Transverse colon (tissue), 4 donors: ENCODE measurements at regions not wholly inside any gene's neighbourhood (a gene's known extent, or its start where the extent isn't known, plus 50 kb on each side); places are given as distances from the start of the nearest gene placed in this dataset.

ENCODE experiments used
- DNase-seq: peaks from one replicate; pipeline ENCODE4 v3.0.0-alpha.2; 2019
- H3K27ac ChIP-seq, 4 donors: fragments of 200-600 bp; sonication (generic); 2 replicates each; pipeline ENCODE4 v1.5.1; 2016 to 2018; ENCODE audit warnings: inconsistent platforms in 4 of 4
- H3K27me3 ChIP-seq: fragments of 200-600 bp; sonication (generic); 2 replicates; pipeline ENCODE4 v1.5.1; 2017; ENCODE audit warnings: inconsistent platforms
- H3K36me3 ChIP-seq, 4 donors: fragments of 200-600 bp; sonication (generic); 2 replicates each; pipeline ENCODE4 v1.5.1; 2017 to 2019; ENCODE audit warnings: inconsistent platforms in 4 of 4
- H3K4me1 ChIP-seq, 4 donors: fragments of 200-600 bp; sonication (generic); 2 replicates each; pipeline ENCODE4 v1.5.1; 2017 to 2020; ENCODE audit warnings: inconsistent platforms in 4 of 4
- H3K4me3 ChIP-seq, 4 donors: fragments of 200-600 bp; sonication (generic); 1 replicate in 1 of 4; 2 replicates in 3 of 4; pipeline versions ENCODE4 v1.5.1 to v1.6.1; 2017 to 2019; ENCODE audit warnings: inconsistent platforms in 4 of 4
- H3K9me3 ChIP-seq, 2 donors: fragments of 200-600 bp; sonication (generic); 2 replicates each; pipeline ENCODE4 v1.5.1; 2017 to 2019; ENCODE audit warnings: inconsistent platforms in 2 of 2
- CTCF ChIP-seq, 5 experiments: fragments of 200-600 bp in 3 of 5; fragments of 450-650 bp in 2 of 5; sonication (generic) in 3 of 5; IDR thresholded peaks; 1 replicate in 2 of 5; 2 replicates in 3 of 5; pipeline ENCODE4 v1.5.1; 2016 to 2017; ENCODE audit warnings: antibody characterized with exemption in 5 of 5, inconsistent platforms in 3 of 5, mild to moderate bottlenecking in 2 of 5, moderate library complexity in 1 of 5
- EP300 ChIP-seq: sonication (generic); formaldehyde crosslinking; IDR thresholded peaks from one replicate; pipeline ENCODE4 v1.6.1; 2017; ENCODE audit warnings: antibody characterized with exemption, low read depth
- POLR2A ChIP-seq: fragments of 450-650 bp; IDR thresholded peaks from one replicate; pipeline ENCODE4 v1.6.1; 2016; ENCODE audit warnings: antibody characterized with exemption, mild to moderate bottlenecking, moderate library complexity
- POLR2AphosphoS5 ChIP-seq, 3 donors: sonication (generic); formaldehyde crosslinking; IDR thresholded peaks; one replicate each; pipeline ENCODE4 v1.6.1; 2016; ENCODE audit warnings: antibody characterized with exemption in 3 of 3
- WGBS, 2 donors: methylation state at CpG; one replicate each; pipeline ENCODE4 v1.1.5; 2018; ENCODE audit warnings: low coverage in 1 of 2; 5-methylcytosine and 5-hydroxymethylcytosine counted together
- in situ Hi-C, 4 donors: fragments of 200-750 bp; cut with MboI; loops; one replicate each; pipeline versions ENCODE4 v1.15.0 to v1.15.1; 2017; ENCODE audit warnings: low sequenced_read_pairs in 3 of 4, low pct_ligation_motif_present in 1 of 4, low pct_unique_long_range_greater_than_20kb in 1 of 4
- intact Hi-C: fragments of 100-400 bp; cut with DNase I; formaldehyde crosslinking; loops from one replicate; pipeline ENCODE4 v1.15.1; 2023; ENCODE audit warnings: low total_unique reads

DNA sequence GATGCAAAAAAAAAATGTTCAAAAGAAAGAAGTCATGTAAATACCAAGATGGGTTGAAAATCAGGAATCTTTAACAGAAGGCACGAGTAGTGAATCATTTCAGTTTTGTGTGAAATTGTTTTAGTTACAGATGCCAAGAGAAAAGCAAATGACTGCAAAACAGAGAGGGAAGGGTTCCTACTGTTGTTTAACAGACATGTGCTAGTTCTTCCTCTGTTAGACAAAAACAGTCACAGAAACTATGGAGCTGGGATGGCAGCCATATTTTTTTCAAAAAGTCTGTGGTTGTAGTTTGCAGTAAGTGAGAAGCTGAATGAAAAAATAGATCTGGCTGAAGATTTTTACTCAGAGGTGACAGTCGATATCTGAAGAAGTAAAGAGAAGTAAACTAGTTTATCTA is 511.9 kb downstream of the ZIC1 start:
- H3K27ac ChIP-seq = no peak overlapping the region
- TF ChIP-seq POLR2AphosphoS5 (IDR thresholded peaks at IDR 0.05) (no peak), EP300 (no peak), POLR2A (no peak), CTCF (IDR thresholded peaks at IDR 0.05) (no peak)
- DNase-seq = no peak
- peaks cover 0 to 3% (median 0%) of the 10 kb centered on the region in 4 donors for H3K4me1 ChIP-seq
- no peaks in the 10 kb centered on the region for H3K27me3 ChIP-seq
- H3K9me3 ChIP-seq = no peaks in the 10 kb centered on the region
- H3K36me3 ChIP-seq = no peaks in the 10 kb centered on the region
- intact Hi-C loops (no loop called here), in situ Hi-C loops (no loop called here)
- no peak overlapping the region for H3K4me3 ChIP-seq
- WGBS, 2 donors = 45 to 58% methylated on average over 2 of the region's 2 CpGs

DNA sequence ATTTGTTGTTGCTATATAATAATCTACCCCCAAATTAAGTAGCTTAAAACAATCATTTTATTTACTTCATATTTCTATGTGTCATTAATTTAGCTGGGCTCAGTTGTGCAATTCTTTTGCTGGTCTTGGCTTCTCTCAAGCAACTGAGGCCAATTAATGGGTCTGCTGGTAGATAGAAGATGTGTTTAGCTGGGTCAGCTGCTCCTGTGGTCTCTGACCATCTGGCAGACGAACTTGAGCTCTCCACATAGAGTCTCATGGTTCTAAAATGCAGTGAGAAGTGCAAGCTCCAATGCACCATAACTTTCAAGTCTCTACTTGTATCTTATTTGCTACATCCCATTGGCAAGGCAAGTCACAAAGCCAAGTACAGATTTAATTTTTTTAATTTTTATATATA is 515.6 kb downstream of the ZIC1 start:
- H3K9me3 ChIP-seq = no peaks in the 10 kb centered on the region
- in situ Hi-C loops = no loop called here
- H3K27me3 ChIP-seq = no peaks in the 10 kb centered on the region
- no peak overlapping the region for H3K4me3 ChIP-seq
- intact Hi-C loops = no loop called here
- peaks cover 0 to 3% (median 0%) of the 10 kb centered on the region in 4 donors for H3K4me1 ChIP-seq
- no peak for DNase-seq
- no peak for TF ChIP-seq POLR2A
- no peak for TF ChIP-seq CTCF (IDR thresholded peaks at IDR 0.05)
- TF ChIP-seq EP300 = no peak
- TF ChIP-seq POLR2AphosphoS5 (IDR thresholded peaks at IDR 0.05) = no peak
- 0 to 41% methylated on average over 1 of the region's 1 CpG for whole genome bisulfite sequencing, 2 donors
- H3K36me3 ChIP-seq = no peaks in the 10 kb centered on the region
- H3K27ac ChIP-seq = no peak overlapping the region

DNA sequence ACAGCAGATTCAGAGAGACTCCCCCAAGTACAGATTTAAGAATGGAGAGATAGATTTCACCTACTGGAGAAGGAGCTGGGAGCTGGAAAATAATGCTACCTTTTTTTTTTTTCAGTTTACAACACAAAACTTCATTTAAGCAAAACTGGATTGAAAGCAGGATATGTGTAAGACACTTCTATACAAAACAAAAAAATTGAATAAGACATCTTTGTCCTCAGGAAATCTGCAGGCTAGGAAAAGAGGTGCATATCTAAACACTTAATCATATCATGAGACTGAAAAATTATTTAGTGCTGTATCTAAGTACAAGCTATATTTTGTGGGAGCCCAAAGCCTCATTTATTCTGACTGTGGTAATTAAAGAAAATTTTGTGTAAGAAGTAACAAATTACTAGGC is 516.1 kb downstream of the ZIC1 start:
- Histone ChIP-seq H3K4me3 (no peak overlapping the region), H3K4me1 (peaks cover 0 to 3% (median 0%) of the 10 kb centered on the region in 4 donors), H3K27ac (no peak overlapping the region), H3K27me3 (no peaks in the 10 kb centered on the region), H3K36me3 (no peaks in the 10 kb centered on the region), H3K9me3 (no peaks in the 10 kb centered on the region)
- DNase-seq = no peak
- in situ Hi-C loops (no loop called here), intact Hi-C loops (no loop called here)
- TF ChIP-seq POLR2AphosphoS5 (IDR thresholded peaks at IDR 0.05) (no peak), EP300 (no peak), CTCF (IDR thresholded peaks at IDR 0.05) (no peak), POLR2A (no peak)

DNA sequence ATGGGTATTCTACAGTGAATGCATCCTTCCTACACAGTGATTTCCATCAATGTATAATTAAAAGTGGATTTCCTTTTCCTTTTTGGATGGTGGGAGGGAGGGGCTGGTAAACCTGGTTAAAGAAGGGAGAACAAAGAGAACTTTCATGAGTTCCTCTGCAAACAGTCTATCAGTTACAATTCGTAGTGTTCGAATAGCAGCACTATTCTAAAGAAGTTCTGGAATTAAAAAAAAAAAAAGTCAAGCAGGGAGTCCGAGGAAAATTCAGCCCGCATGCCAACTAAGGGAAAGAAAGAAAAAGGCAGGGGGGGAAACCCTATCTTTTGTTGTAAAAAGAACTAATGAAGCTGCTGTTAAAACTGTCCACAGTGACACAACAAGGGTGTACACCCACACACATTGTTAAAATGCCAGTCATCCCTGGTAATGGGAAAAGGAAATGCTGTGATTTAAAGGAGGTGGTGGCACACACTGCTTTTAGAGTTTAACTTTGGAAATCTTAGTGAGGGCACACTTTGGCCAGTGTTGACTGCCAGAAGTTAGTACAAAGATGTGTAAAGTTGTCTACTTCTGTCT is 521.2 kb downstream of the ZIC1 start:
- DNase-seq = no peak
- in situ Hi-C loops = no loop called here
- 26 to 39% methylated on average over 3 to 4 of the region's 4 CpGs for WGBS, 2 donors

More for the DNA sequence above, 521.2 kb downstream of the ZIC1 start:
- H3K4me1 ChIP-seq = no peaks in the 10 kb centered on the region
- H3K9me3 ChIP-seq = no peaks in the 10 kb centered on the region
- H3K36me3 ChIP-seq = no peaks in the 10 kb centered on the region
- no peak overlapping the region for H3K4me3 ChIP-seq
- intact Hi-C loops = no loop called here
- TF ChIP-seq POLR2AphosphoS5 (IDR thresholded peaks at IDR 0.05) (no peak), CTCF (IDR thresholded peaks at IDR 0.05) (no peak), EP300 (no peak), POLR2A (no peak)
- H3K27ac ChIP-seq = no peak overlapping the region
- H3K27me3 ChIP-seq = no peaks in the 10 kb centered on the region
